Lower leg skin (tissue), 3 donors: ENCODE measurements at regions not wholly inside any gene's neighbourhood (a gene's known extent, or its start where the extent isn't known, plus 50 kb on each side); places are given as distances from the start of the nearest gene placed in this dataset.

ENCODE experiments used
- POLR2A ChIP-seq, 2 donors: fragments of 450-650 bp; IDR thresholded peaks; one replicate each; pipeline ENCODE4 v1.6.1; 2016 to 2017; ENCODE audit warnings: antibody characterized with exemption in 2 of 2, mild to moderate bottlenecking in 1 of 2, moderate library complexity in 1 of 2
- TF ChIP-seq, protein P1 (sequence below), 3 donors: fragments of 450-650 bp; IDR thresholded peaks; one replicate each; pipeline ENCODE4 v1.5.1; 2016; ENCODE audit warnings: antibody characterized with exemption in 3 of 3, mild to moderate bottlenecking in 3 of 3, moderate library complexity in 2 of 3

DNA sequence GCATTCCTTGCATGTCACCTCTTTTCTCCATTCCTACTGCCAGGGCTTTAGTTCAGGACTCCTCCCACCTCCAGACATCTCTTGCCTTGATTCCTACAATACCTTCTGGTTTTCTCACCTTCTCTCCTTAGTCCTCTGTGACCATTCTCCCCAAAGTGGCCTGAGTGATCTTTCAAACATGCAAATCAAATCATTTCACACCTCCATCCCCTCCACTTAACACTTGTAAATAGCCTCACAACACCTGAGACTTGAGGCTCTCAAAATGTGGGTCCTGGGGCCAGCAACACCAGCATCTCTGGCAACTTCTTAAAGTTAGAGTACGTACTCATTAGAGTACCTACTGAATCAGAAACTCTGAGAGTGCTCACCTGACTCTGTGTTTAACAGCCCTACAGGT is 68.4 kb downstream of the RTL9 start:
- TF ChIP-seq, protein P1, sequence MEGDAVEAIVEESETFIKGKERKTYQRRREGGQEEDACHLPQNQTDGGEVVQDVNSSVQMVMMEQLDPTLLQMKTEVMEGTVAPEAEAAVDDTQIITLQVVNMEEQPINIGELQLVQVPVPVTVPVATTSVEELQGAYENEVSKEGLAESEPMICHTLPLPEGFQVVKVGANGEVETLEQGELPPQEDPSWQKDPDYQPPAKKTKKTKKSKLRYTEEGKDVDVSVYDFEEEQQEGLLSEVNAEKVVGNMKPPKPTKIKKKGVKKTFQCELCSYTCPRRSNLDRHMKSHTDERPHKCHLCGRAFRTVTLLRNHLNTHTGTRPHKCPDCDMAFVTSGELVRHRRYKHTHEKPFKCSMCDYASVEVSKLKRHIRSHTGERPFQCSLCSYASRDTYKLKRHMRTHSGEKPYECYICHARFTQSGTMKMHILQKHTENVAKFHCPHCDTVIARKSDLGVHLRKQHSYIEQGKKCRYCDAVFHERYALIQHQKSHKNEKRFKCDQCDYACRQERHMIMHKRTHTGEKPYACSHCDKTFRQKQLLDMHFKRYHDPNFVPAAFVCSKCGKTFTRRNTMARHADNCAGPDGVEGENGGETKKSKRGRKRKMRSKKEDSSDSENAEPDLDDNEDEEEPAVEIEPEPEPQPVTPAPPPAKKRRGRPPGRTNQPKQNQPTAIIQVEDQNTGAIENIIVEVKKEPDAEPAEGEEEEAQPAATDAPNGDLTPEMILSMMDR (IDR thresholded peaks at IDR 0.05): no peak
- no peak for TF ChIP-seq POLR2A (IDR thresholded peaks at IDR 0.05)
